ENCODE measurements at regions not wholly inside any gene's neighbourhood (a gene's known extent, or its start where the extent isn't known, plus 50 kb on each side); places are given as distances from the start of the nearest gene placed in this dataset.
"Not testable (repeated sequence)": the region's sequence is repeated elsewhere in the genome, so short reads cannot be mapped to it uniquely, and the experiment has no call there.

DNA sequence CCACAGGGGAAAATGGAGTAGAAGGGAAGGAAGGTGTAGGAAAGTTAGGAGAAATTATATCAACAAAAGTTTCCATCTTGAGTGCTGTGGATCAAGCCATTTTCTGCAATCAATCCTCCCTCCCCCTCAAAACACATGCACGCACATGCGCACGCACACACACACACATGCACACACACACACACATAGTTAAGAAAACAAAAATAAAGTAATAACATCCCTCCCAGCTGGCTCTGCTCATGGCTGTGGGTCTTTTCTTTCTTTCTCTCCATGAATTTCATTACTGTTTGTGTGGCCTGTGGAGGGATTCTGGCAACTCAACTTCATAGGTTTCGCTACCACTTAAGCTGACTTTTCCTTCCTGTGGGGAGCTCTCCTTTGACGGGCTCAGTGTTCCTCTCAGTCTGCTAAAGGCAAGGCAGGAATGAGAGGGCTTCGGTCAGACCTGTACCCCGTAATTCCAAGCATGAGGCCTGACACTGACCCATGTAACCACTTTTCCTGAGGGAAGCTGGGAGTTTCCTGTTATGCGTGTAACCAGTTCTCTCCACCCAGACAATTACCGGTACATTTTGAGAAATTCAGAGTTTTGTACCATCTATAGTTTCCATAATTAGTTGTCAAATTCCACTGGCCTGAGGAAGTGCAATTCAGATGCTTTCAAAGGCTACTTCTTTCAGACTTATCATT, 79.8 kb downstream of the ZNF92 start:
- TF ChIP-seq, protein P1, sequence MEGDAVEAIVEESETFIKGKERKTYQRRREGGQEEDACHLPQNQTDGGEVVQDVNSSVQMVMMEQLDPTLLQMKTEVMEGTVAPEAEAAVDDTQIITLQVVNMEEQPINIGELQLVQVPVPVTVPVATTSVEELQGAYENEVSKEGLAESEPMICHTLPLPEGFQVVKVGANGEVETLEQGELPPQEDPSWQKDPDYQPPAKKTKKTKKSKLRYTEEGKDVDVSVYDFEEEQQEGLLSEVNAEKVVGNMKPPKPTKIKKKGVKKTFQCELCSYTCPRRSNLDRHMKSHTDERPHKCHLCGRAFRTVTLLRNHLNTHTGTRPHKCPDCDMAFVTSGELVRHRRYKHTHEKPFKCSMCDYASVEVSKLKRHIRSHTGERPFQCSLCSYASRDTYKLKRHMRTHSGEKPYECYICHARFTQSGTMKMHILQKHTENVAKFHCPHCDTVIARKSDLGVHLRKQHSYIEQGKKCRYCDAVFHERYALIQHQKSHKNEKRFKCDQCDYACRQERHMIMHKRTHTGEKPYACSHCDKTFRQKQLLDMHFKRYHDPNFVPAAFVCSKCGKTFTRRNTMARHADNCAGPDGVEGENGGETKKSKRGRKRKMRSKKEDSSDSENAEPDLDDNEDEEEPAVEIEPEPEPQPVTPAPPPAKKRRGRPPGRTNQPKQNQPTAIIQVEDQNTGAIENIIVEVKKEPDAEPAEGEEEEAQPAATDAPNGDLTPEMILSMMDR (IDR thresholded peaks at IDR 0.05; ENCODE audit: insufficient read depth, low read length): no peak
- TF ChIP-seq SPI1 (IDR thresholded peaks at IDR 0.05; ENCODE audit: borderline replicate concordance, low read depth) (no peak), GABPA (IDR thresholded peaks at IDR 0.05; ENCODE audit: low read depth) (no peak), POLR2AphosphoS5 (IDR thresholded peaks at IDR 0.05; ENCODE audit: low read depth) (no peak)
- TF ChIP-seq, protein P2, sequence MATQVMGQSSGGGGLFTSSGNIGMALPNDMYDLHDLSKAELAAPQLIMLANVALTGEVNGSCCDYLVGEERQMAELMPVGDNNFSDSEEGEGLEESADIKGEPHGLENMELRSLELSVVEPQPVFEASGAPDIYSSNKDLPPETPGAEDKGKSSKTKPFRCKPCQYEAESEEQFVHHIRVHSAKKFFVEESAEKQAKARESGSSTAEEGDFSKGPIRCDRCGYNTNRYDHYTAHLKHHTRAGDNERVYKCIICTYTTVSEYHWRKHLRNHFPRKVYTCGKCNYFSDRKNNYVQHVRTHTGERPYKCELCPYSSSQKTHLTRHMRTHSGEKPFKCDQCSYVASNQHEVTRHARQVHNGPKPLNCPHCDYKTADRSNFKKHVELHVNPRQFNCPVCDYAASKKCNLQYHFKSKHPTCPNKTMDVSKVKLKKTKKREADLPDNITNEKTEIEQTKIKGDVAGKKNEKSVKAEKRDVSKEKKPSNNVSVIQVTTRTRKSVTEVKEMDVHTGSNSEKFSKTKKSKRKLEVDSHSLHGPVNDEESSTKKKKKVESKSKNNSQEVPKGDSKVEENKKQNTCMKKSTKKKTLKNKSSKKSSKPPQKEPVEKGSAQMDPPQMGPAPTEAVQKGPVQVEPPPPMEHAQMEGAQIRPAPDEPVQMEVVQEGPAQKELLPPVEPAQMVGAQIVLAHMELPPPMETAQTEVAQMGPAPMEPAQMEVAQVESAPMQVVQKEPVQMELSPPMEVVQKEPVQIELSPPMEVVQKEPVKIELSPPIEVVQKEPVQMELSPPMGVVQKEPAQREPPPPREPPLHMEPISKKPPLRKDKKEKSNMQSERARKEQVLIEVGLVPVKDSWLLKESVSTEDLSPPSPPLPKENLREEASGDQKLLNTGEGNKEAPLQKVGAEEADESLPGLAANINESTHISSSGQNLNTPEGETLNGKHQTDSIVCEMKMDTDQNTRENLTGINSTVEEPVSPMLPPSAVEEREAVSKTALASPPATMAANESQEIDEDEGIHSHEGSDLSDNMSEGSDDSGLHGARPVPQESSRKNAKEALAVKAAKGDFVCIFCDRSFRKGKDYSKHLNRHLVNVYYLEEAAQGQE (IDR thresholded peaks at IDR 0.05; ENCODE audit: insufficient replicate concordance, low read depth): no peak
- no peak for DNase-seq (ENCODE audit: low read depth in 1 of 2, low spot score in 1 of 2)
- Histone ChIP-seq H3K4me3 (replicated peaks; ENCODE audit: insufficient read depth, low read length) (no peak overlapping the region), H3K27ac (replicated peaks) (no peak overlapping the region), H3K27me3 (ENCODE audit: insufficient read depth, poor library complexity, severe bottlenecking) (no peaks in the 10 kb centered on the region)

DNA sequence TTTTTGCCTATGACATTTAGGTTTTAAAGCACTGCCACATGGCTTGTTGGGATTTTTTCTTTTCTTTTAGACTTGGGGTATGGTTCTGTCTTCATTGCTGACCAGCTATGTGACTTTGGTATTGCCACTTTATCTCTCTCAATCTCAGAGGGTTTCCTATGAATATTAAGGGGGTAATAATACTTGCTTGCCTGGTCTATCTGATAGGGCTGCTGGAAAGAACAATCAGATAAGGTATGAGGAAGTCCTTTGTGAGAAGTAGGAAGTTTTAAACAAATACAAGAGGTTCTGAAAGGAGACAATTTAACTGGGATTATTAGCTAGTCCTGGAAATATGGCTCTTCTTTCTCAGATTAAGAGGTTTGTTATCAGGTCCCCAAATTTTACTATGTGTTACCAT, 80.8 kb downstream of the ZNF92 start:
- TF ChIP-seq GABPA (IDR thresholded peaks at IDR 0.05; ENCODE audit: low read depth) (no peak), SPI1 (IDR thresholded peaks at IDR 0.05; ENCODE audit: borderline replicate concordance, low read depth) (peak; percentile 46; the same call in 1 of the 2 replicates), POLR2AphosphoS5 (IDR thresholded peaks at IDR 0.05; ENCODE audit: low read depth) (no peak)
- no peak overlapping the region for H3K4me3 ChIP-seq (replicated peaks; ENCODE audit: insufficient read depth, low read length)
- H3K27ac ChIP-seq (replicated peaks): no peak overlapping the region
- H3K27me3 ChIP-seq (ENCODE audit: insufficient read depth, poor library complexity, severe bottlenecking): no peaks in the 10 kb centered on the region
- DNase-seq (ENCODE audit: low read depth in 1 of 2, low spot score in 1 of 2): no peak

DNA sequence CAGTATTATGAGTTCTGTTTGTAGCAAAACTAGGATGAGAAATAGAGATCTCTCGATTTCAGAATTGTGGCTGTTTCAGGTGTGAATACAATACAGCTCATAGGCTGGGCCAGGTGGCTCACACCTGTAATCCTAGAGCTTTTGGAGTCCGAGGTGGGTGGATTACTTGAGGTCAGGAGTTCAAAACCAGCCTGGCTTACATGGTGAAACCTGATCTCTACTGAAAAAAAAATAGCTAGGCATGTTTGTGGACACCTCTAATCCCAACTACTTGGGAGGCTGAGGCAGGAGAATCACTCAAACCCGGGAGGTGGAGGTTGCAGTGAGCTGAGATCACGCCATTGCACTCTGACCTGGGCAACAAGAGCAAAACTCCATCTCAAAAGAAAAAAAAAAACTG, 81.4 kb downstream of the ZNF92 start:
- H3K4me3 ChIP-seq (replicated peaks; ENCODE audit: insufficient read depth, low read length); H3K27me3 ChIP-seq (ENCODE audit: insufficient read depth, poor library complexity, severe bottlenecking); H3K27ac ChIP-seq (replicated peaks); DNase-seq (ENCODE audit: low read depth in 1 of 2, low spot score in 1 of 2): not testable (repeated sequence)

DNA sequence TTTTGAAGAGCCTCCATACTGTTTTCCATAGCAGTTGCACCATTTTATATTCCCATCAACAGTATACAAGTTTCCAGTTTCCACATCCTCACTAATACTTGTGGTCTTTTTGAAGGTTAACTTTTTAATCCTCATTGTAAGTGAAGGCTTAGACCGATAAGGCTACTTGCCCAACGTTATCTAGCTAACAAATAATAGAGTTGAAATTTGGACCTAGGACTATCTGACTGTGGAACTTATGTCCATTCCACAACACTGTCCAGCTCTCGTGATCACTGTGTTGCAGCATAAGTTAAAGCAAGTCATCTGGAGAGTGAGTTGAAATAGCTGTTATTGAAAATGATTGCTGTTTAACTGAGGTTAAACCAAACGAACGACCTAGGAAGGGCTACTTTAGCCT, 84.0 kb downstream of the ZNF92 start:
- TF ChIP-seq POLR2AphosphoS5 (IDR thresholded peaks at IDR 0.05; ENCODE audit: low read depth): no peak
- no peak for TF ChIP-seq SPI1 (IDR thresholded peaks at IDR 0.05; ENCODE audit: borderline replicate concordance, low read depth)
- TF ChIP-seq, protein P1 (IDR thresholded peaks at IDR 0.05; ENCODE audit: insufficient read depth, low read length): no peak
- TF ChIP-seq, protein P2 (IDR thresholded peaks at IDR 0.05; ENCODE audit: insufficient replicate concordance, low read depth): no peak
- no peak for TF ChIP-seq GABPA (IDR thresholded peaks at IDR 0.05; ENCODE audit: low read depth)
- H3K27ac ChIP-seq (replicated peaks): no peak overlapping the region
- no peaks in the 10 kb centered on the region for H3K27me3 ChIP-seq (ENCODE audit: insufficient read depth, poor library complexity, severe bottlenecking)
- no peak overlapping the region for H3K4me3 ChIP-seq (replicated peaks; ENCODE audit: insufficient read depth, low read length)
- DNase-seq (ENCODE audit: low read depth in 1 of 2, low spot score in 1 of 2): no peak

DNA sequence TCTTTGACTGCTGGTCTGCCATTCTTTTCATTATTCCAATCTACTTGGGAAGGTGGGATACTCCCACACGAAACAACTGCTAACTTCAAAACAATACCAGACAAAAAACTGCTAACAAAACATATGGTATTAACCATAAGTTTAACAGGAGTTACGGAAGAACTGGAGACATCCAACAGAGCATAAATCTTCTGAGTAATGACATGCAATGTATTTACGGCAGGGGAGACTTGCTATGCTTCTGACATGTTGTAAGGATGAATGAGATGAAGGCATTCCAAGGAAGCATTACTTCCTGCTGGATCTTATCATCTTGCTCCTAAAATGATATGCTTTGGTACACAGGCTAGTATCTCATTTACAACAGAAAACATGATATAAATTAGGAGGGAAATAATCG, 85.8 kb downstream of the ZNF92 start:
- H3K27ac ChIP-seq (replicated peaks): no peak overlapping the region
- no peak for DNase-seq (ENCODE audit: low read depth in 1 of 2, low spot score in 1 of 2)
- H3K4me3 ChIP-seq (replicated peaks; ENCODE audit: insufficient read depth, low read length): no peak overlapping the region
- H3K27me3 ChIP-seq (ENCODE audit: insufficient read depth, poor library complexity, severe bottlenecking): no peaks in the 10 kb centered on the region
- TF ChIP-seq, protein P1 (IDR thresholded peaks at IDR 0.05; ENCODE audit: insufficient read depth, low read length): no peak
- no peak for TF ChIP-seq SPI1 (IDR thresholded peaks at IDR 0.05; ENCODE audit: borderline replicate concordance, low read depth)
- no peak for TF ChIP-seq POLR2AphosphoS5 (IDR thresholded peaks at IDR 0.05; ENCODE audit: low read depth)

Data from HL-60 (cell line).